B cell (primary cell): ENCODE measurements at regions not wholly inside any gene's neighbourhood (a gene's known extent, or its start where the extent isn't known, plus 50 kb on each side); places are given as distances from the start of the nearest gene placed in this dataset.

Source experiments
- CTCF ChIP-seq: fragments of 200-600 bp; IDR thresholded peaks from one replicate; pipeline ENCODE4 v1.8.0; 2022; ENCODE audit warnings: antibody characterized with exemption, mild to moderate bottlenecking
- EZH2 ChIP-seq: IDR thresholded peaks from 2 replicates; pipeline ENCODE4 v1.6.1; 2012; ENCODE audit warnings: borderline replicate concordance, low read depth, mild to moderate bottlenecking, moderate library complexity, low read length; ENCODE audit not compliant: insufficient read depth, poor library complexity, severe bottlenecking

- TF ChIP-seq CTCF: no peak
- no peak for TF ChIP-seq EZH2
Measured at GRCh38 chr3:106773795-106774194, 603.4 kb upstream of the CCDC54 start.
